ENCODE measurements at regions not wholly inside any gene's neighbourhood (a gene's known extent, or its start where the extent isn't known, plus 50 kb on each side); places are given as distances from the start of the nearest gene placed in this dataset.
A peak's percentile ranks its signal among the peaks of the same experiment; 100 is the strongest.
"Not testable (repeated sequence)": the region's sequence is repeated elsewhere in the genome, so short reads cannot be mapped to it uniquely, and the experiment has no call there.

- H3K4me1 Mint-ChIP-seq, result no peaks in the 10 kb centered on the region
- no peaks in the 10 kb centered on the region for H3K9me3 Mint-ChIP-seq
- ATAC-seq (ENCODE audit: low read depth) (no peak), DNase-seq (ENCODE audit: low spot score in 2 of 2) (no peak)
- no peaks in the 10 kb centered on the region for H3K27me3 Mint-ChIP-seq
- no peak overlapping the region for H3K4me3 Mint-ChIP-seq
- H3K27ac Mint-ChIP-seq, result no peak overlapping the region
- H3K36me3 Mint-ChIP-seq, result no peaks in the 10 kb centered on the region
Measured at GRCh38 chr2:111239581-111240249, 119.0 kb downstream of the BCL2L11 start.

- no peaks in the 10 kb centered on the region for H3K36me3 Mint-ChIP-seq
- H3K27ac Mint-ChIP-seq, result peak overlapping the region; percentile 1
- H3K4me1 Mint-ChIP-seq, result no peaks in the 10 kb centered on the region
- ATAC-seq (ENCODE audit: low read depth) (no peak), DNase-seq (ENCODE audit: low spot score in 2 of 2) (no peak)
- no peaks in the 10 kb centered on the region for H3K27me3 Mint-ChIP-seq
- no peaks in the 10 kb centered on the region for H3K9me3 Mint-ChIP-seq
- H3K4me3 Mint-ChIP-seq, result no peak overlapping the region
Measured at GRCh38 chr2:111243295-111243694, 122.6 kb downstream of the BCL2L11 start.

- H3K9me3 Mint-ChIP-seq, result no peaks in the 10 kb centered on the region
- no peak overlapping the region for H3K27ac Mint-ChIP-seq
- no peaks in the 10 kb centered on the region for H3K36me3 Mint-ChIP-seq
- no peak overlapping the region for H3K4me3 Mint-ChIP-seq
- DNase-seq (ENCODE audit: low spot score in 2 of 2) (no peak), ATAC-seq (ENCODE audit: low read depth) (no peak)
- no peaks in the 10 kb centered on the region for H3K27me3 Mint-ChIP-seq
- H3K4me1 Mint-ChIP-seq, result no peaks in the 10 kb centered on the region
Measured at GRCh38 chr2:111244864-111245263, 124.2 kb downstream of the BCL2L11 start.

GRCh38 chr2:111246620-111247061, 125.9 kb downstream of the BCL2L11 start:
- no peaks in the 10 kb centered on the region for H3K27me3 Mint-ChIP-seq
- peaks cover 4% of the 10 kb centered on the region for H3K9me3 Mint-ChIP-seq
- H3K27ac Mint-ChIP-seq, result no peak overlapping the region
- no peak for ATAC-seq (ENCODE audit: low read depth)
- H3K36me3 Mint-ChIP-seq, result peaks cover 3% of the 10 kb centered on the region
- DNase-seq (ENCODE audit: low spot score in 2 of 2), result no peak
- H3K4me3 Mint-ChIP-seq, result no peak overlapping the region
- H3K4me1 Mint-ChIP-seq, result no peaks in the 10 kb centered on the region

- H3K27me3 Mint-ChIP-seq, result no peaks in the 10 kb centered on the region
- H3K27ac Mint-ChIP-seq, result no peak overlapping the region
- H3K4me1 Mint-ChIP-seq, result no peaks in the 10 kb centered on the region
- ATAC-seq (ENCODE audit: low read depth), result no peak
- DNase-seq (ENCODE audit: low spot score in 2 of 2), result no peak
- peaks cover 3% of the 10 kb centered on the region for H3K36me3 Mint-ChIP-seq
- peaks cover 4% of the 10 kb centered on the region for H3K9me3 Mint-ChIP-seq
- no peak overlapping the region for H3K4me3 Mint-ChIP-seq
Measured at GRCh38 chr2:111247491-111247890, 126.8 kb downstream of the BCL2L11 start.

GRCh38 chr2:111249806-111250205, 129.1 kb downstream of the BCL2L11 start:
- Mint-ChIP-seq H3K36me3 (peaks cover 3% of the 10 kb centered on the region), H3K9me3 (peaks cover 4% of the 10 kb centered on the region), H3K4me1 (no peaks in the 10 kb centered on the region), H3K27ac (no peak overlapping the region), H3K27me3 (no peaks in the 10 kb centered on the region), H3K4me3 (no peak overlapping the region)
- DNase-seq (ENCODE audit: low spot score in 2 of 2) (no peak), ATAC-seq (ENCODE audit: low read depth) (no peak)

- peak overlapping the region; percentile 20 for H3K27ac Mint-ChIP-seq
- no peak for DNase-seq (ENCODE audit: low spot score in 2 of 2)
- H3K36me3 Mint-ChIP-seq, result peaks cover 3% of the 10 kb centered on the region
Measured at GRCh38 chr2:111250448-111251030, 129.8 kb downstream of the BCL2L11 start.

DNA sequence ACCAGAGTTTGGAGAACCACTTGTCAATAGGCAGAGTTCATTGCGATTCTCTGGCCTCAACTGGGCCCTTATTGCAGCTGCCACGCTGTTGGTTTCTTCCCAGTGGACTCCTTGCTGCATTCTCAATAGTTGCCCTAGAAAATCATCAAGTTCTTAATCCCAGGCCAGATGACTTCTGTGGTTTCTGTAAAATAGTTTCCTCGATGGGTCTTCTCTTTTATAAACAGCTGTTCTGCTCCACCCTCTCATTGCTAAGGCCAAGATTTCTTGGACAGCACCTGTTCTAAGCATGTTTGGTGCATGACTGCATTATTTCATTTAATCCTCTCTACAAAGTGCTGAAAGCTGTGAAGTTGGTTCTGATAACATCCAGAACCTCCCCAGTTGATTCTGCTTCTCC, 131.0 kb downstream of the BCL2L11 start:
- Mint-ChIP-seq H3K27ac (peak overlapping the region; percentile 20), H3K27me3 (no peaks in the 10 kb centered on the region), H3K36me3 (peaks cover 3% of the 10 kb centered on the region), H3K4me1 (no peaks in the 10 kb centered on the region), H3K4me3 (no peak overlapping the region), H3K9me3 (peaks cover 4% of the 10 kb centered on the region)
- ATAC-seq (ENCODE audit: low read depth) (no peak), DNase-seq (ENCODE audit: low spot score in 2 of 2) (no peak)

More at GRCh38 chr2:111250448-111251030, 129.8 kb downstream of the BCL2L11 start:
- no peak overlapping the region for H3K4me3 Mint-ChIP-seq
- H3K27me3 Mint-ChIP-seq, result no peaks in the 10 kb centered on the region
- ATAC-seq (ENCODE audit: low read depth), result no peak
- H3K4me1 Mint-ChIP-seq, result no peaks in the 10 kb centered on the region
- H3K9me3 Mint-ChIP-seq, result peaks cover 4% of the 10 kb centered on the region

DNA sequence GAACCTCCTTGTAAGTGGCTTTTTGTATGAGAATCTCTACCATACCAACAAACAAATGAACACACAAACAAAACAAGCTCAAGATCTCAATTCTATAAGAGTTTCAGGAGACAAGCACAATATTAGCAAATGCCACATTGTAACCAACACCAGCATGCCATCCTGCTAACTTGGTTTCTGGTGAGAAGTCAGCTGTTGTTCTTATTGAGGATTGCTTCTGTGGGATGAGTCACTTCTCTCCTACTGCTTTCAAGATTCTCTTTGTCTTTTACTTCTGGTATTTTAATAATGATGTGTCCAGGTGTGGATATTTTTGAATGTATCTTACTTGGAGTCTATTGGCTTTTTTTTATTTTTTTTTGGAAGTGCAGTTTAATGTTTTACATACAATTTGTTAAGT, 131.7 kb downstream of the BCL2L11 start:
- Mint-ChIP-seq H3K27ac (peak overlapping the region; percentile 20), H3K4me3 (no peak overlapping the region), H3K27me3 (no peaks in the 10 kb centered on the region), H3K9me3 (peaks cover 4% of the 10 kb centered on the region), H3K36me3 (peaks cover 3% of the 10 kb centered on the region), H3K4me1 (no peaks in the 10 kb centered on the region)
- ATAC-seq (ENCODE audit: low read depth), result no peak
- no peak for DNase-seq (ENCODE audit: low spot score in 2 of 2)

- not testable (repeated sequence) for H3K36me3 Mint-ChIP-seq; H3K4me1 Mint-ChIP-seq; H3K27ac Mint-ChIP-seq; DNase-seq (ENCODE audit: low spot score in 2 of 2); H3K9me3 Mint-ChIP-seq; H3K4me3 Mint-ChIP-seq; ATAC-seq (ENCODE audit: low read depth); H3K27me3 Mint-ChIP-seq
Measured at GRCh38 chr2:111254916-111255315, 134.2 kb downstream of the BCL2L11 start.

DNA sequence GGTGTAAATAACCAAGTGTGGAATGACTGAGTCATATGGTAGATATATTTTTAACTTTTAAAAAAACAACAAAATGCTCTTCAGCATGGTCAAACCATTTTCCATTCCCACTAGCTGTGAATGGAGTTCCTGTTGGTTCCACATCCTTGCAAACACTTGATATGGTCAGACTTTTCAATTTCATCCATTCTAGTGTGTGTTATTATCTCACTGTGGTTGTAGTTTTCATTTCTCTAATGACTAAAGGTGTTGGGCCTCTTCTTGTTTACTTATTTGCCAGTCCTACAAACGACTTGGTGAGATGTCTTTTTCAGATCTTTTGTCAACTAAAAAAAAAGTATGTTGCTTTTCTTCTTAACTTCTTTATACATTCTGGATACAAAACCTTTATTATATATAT, 135.9 kb downstream of the BCL2L11 start:
- ATAC-seq (ENCODE audit: low read depth); H3K27ac Mint-ChIP-seq: not testable (repeated sequence)

DNA sequence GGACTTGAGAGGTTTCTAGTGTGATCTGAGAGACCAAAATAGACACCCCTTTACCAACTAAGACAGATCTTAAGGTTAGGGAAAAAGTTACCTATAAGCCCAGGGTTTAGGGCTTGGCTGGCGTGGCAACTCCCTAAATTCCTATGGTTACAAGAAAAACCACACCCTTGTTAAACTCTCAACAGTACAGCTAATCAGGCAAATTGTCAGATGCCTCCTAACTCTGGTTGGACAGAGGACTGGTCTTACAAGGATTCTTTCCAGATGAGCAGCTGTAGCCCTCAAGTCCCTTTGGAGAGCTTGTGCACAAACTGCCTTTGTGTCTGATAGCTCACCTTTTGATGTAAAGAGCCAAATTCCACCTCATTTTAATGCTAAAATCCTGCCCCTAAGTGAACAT, 136.9 kb downstream of the BCL2L11 start:
- not testable (repeated sequence) for H3K4me1 Mint-ChIP-seq; ATAC-seq (ENCODE audit: low read depth); DNase-seq (ENCODE audit: low spot score in 2 of 2); H3K4me3 Mint-ChIP-seq; H3K27ac Mint-ChIP-seq; H3K9me3 Mint-ChIP-seq; H3K36me3 Mint-ChIP-seq; H3K27me3 Mint-ChIP-seq

More for the DNA sequence above, 135.9 kb downstream of the BCL2L11 start:
- H3K4me1 Mint-ChIP-seq; DNase-seq (ENCODE audit: low spot score in 2 of 2); H3K36me3 Mint-ChIP-seq; H3K27me3 Mint-ChIP-seq; H3K9me3 Mint-ChIP-seq; H3K4me3 Mint-ChIP-seq: not testable (repeated sequence)

DNA sequence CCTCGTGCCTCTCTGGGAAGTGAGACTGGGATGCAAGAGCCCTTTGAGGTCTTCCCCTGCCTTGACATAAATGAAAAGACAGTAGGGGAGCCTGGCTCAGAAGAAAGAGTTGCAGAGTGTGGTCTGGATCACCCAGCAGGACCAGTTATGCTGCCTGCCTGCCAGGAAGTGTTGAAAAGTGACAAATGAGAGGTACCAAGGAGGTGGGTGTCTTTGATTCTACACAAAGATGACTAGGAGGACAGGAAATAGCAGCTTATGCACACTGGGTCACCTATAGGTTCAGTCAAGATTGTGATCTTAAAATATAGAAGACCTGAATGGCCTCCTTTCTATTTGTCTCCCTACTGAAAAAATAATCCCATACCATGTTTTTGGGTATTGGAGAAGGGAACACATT, 137.6 kb downstream of the BCL2L11 start:
- H3K4me1 Mint-ChIP-seq; H3K9me3 Mint-ChIP-seq; H3K4me3 Mint-ChIP-seq; H3K27me3 Mint-ChIP-seq; H3K36me3 Mint-ChIP-seq; ATAC-seq (ENCODE audit: low read depth); DNase-seq (ENCODE audit: low spot score in 2 of 2): not testable (repeated sequence)
- H3K27ac Mint-ChIP-seq, result peak overlapping the region; percentile 17

DNA sequence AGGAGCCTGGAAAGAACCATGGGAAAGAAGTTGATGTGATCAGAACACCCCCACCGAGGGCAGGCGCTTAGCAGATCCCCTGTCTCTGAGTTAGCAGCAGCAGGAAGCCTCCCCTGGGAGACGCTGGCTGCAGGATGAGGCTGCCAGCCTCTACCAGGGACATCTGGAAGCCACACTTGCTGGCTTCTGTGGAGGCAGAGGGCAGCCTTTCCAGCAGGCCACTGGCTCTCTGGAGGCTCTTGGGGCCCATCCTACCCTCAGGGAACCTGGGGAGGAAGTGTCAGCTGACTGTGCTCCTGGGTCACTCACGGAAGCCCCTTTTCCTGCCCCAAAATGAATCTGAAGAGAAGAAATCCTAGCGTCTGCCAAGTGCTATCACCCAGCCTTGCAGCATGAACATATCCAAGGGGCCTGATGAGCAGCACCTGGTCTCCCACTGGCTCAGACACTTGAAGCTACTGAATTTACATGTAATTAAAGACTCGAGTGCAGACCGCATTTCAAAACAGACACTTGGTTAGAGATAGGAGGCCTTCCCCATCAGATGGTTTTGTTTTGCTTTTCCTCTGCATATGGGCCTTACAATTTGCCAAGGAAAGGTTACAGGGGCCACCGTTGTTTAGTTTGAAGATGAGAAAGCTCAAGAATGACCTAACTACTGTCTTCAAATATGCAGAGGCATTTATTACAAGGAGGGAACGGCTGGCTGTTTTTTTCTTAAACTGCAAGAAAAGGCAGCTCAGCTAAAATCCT, 142.1 kb downstream of the BCL2L11 start:
- not testable (repeated sequence) for H3K4me3 Mint-ChIP-seq; ATAC-seq (ENCODE audit: low read depth); DNase-seq (ENCODE audit: low spot score in 2 of 2); H3K27me3 Mint-ChIP-seq; H3K36me3 Mint-ChIP-seq; H3K4me1 Mint-ChIP-seq; H3K27ac Mint-ChIP-seq; H3K9me3 Mint-ChIP-seq
